ENCODE measurements at regions not wholly inside any gene's neighbourhood (a gene's known extent, or its start where the extent isn't known, plus 50 kb on each side); places are given as distances from the start of the nearest gene placed in this dataset.

DNA sequence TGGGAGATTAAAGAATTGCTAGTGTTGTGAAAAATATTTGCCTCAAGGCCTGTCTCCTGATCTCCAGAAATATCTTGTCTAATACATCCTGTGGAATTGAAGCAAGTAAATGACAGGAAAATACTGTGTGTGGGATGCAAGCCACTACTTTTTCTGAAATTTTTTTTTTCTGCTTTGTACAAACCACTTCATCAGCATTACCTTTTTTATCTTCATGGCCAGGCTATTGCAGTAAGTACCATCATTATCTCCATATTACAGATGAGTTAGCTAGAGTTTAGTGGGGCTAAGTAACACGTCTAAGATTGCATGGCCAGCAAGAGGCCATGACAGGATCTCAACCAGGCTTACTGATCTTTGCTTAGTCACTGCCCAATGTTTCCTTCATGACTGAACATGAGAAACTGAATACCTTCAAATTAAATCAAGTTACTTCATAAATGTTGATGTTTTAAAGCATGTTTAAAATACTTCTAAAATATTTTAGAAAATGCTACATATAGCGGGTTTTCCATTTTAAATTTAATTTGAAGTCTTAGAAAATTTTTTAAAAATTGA is 273.7 kb downstream of the SLC6A15 start:
- TF ChIP-seq, protein P1, sequence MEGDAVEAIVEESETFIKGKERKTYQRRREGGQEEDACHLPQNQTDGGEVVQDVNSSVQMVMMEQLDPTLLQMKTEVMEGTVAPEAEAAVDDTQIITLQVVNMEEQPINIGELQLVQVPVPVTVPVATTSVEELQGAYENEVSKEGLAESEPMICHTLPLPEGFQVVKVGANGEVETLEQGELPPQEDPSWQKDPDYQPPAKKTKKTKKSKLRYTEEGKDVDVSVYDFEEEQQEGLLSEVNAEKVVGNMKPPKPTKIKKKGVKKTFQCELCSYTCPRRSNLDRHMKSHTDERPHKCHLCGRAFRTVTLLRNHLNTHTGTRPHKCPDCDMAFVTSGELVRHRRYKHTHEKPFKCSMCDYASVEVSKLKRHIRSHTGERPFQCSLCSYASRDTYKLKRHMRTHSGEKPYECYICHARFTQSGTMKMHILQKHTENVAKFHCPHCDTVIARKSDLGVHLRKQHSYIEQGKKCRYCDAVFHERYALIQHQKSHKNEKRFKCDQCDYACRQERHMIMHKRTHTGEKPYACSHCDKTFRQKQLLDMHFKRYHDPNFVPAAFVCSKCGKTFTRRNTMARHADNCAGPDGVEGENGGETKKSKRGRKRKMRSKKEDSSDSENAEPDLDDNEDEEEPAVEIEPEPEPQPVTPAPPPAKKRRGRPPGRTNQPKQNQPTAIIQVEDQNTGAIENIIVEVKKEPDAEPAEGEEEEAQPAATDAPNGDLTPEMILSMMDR (IDR thresholded peaks at IDR 0.05): no peak
- TF ChIP-seq POLR2A (IDR thresholded peaks at IDR 0.05): no peak

Measured in adrenal gland (tissue), 5 donors.